CD4-positive, alpha-beta T cell (primary cell): ENCODE measurements at regions not wholly inside any gene's neighbourhood (a gene's known extent, or its start where the extent isn't known, plus 50 kb on each side); places are given as distances from the start of the nearest gene placed in this dataset.

ENCODE experiments used
- ATAC-seq: fragments of 200-7000 bp; cut with Tn5 transposase; one replicate; pipeline ENCODE4 v1.10.0; 2022; ENCODE audit warnings: mild to moderate bottlenecking; ENCODE audit not compliant: poor library complexity
- CTCF ChIA-PET: fragments of 350-600 bp; sonication (Branson Sonifier 250); formaldehyde crosslinking; loops from one replicate; lab custom pipeline; 2021; ENCODE audit warnings: antibody characterized with exemption, inconsistent platforms; lab: Charles Lee
- POLR2A ChIA-PET: fragments of 350-600 bp; sonication (Branson Sonifier 250); formaldehyde crosslinking; loops from one replicate; lab custom pipeline; 2021; ENCODE audit warnings: antibody characterized with exemption, inconsistent platforms; lab: Charles Lee
- DNase-seq, 14 experiments: peaks; one replicate each; pipeline ENCODE4 v3.0.0-alpha.2; 2013 to 2020; ENCODE audit warnings: mixed read lengths in 2 of 14
- H3K27ac ChIP-seq, 2 donors: one replicate each; pipeline versions ENCODE4 v1.5.1 to v1.7.0; 2013; ENCODE audit warnings: low read length in 2 of 2, low read depth in 1 of 2, mild to moderate bottlenecking in 1 of 2
- H3K27me3 ChIP-seq, 2 experiments: 1 replicate in 1 of 2; 2 replicates in 1 of 2; pipeline versions ENCODE4 v1.6.1 to v1.7.0; 2013; ENCODE audit warnings: low read length in 2 of 2, control low read depth in 1 of 2, mild to moderate bottlenecking in 1 of 2, moderate library complexity in 1 of 2; ENCODE audit not compliant: insufficient read depth in 2 of 2, control insufficient read depth in 1 of 2
- H3K36me3 ChIP-seq: one replicate; pipeline ENCODE4 v1.6.1; 2013; ENCODE audit warnings: low read length, control low read depth; ENCODE audit not compliant: insufficient read depth
- H3K4me1 ChIP-seq: one replicate; pipeline ENCODE4 v1.6.1; 2013; ENCODE audit warnings: low read length, control low read depth; ENCODE audit not compliant: insufficient read depth
- H3K4me3 ChIP-seq: one replicate; pipeline ENCODE4 v1.5.1; 2013; ENCODE audit warnings: mild to moderate bottlenecking, low read length, moderate library complexity
- H3K9me3 ChIP-seq, 2 experiments: 1 replicate in 1 of 2; 2 replicates in 1 of 2; pipeline versions ENCODE4 v1.6.1 to v1.7.0; 2013; ENCODE audit warnings: low read length in 2 of 2, mild to moderate bottlenecking in 2 of 2, control low read depth in 1 of 2, moderate library complexity in 1 of 2; ENCODE audit not compliant: control insufficient read depth in 1 of 2, insufficient read depth in 1 of 2
- H3K27ac Mint-ChIP-seq: one replicate; pipeline ENCODE4 v1.8.0; 2020; ENCODE audit warnings: mixed read lengths
- H3K27me3 Mint-ChIP-seq: one replicate; pipeline ENCODE4 v1.8.0; 2021; ENCODE audit warnings: mixed read lengths
- H3K36me3 Mint-ChIP-seq: one replicate; pipeline ENCODE4 v1.8.0; 2021; ENCODE audit warnings: low read depth, mixed read lengths
- H3K4me1 Mint-ChIP-seq: one replicate; pipeline ENCODE4 v1.8.0; 2021; ENCODE audit warnings: low read depth, mixed read lengths
- H3K4me3 Mint-ChIP-seq: one replicate; pipeline ENCODE4 v1.8.0; 2020; ENCODE audit warnings: mild to moderate bottlenecking, mixed read lengths
- H3K9me3 Mint-ChIP-seq: one replicate; pipeline ENCODE4 v1.8.0; 2020; ENCODE audit warnings: mixed read lengths
- CTCF ChIP-seq: fragments of 200-600 bp; IDR thresholded peaks from one replicate; pipeline ENCODE4 v1.8.0; 2022; ENCODE audit warnings: antibody characterized with exemption, mild to moderate bottlenecking
- intact Hi-C, 2 experiments: fragments of 100-400 bp; cut with DNase I in 1 of 2; cut with micrococcal nuclease in 1 of 2; formaldehyde crosslinking; loops; one replicate each; pipeline versions ENCODE4 v1.15.1 to v1.9.0; 2023 to 2025; cut with DNase I, micrococcal nuclease

- no peak overlapping the region for H3K4me3 ChIP-seq
- no peak overlapping the region for H3K4me3 Mint-ChIP-seq
- ChIA-PET POLR2A (no interaction called here), CTCF (no interaction called here)
- H3K9me3 ChIP-seq: no peaks in the 10 kb centered on the region
- H3K4me1 Mint-ChIP-seq: no peaks in the 10 kb centered on the region
- H3K27me3 Mint-ChIP-seq: no peaks in the 10 kb centered on the region
- TF ChIP-seq CTCF: no peak
- H3K36me3 Mint-ChIP-seq: no peaks in the 10 kb centered on the region
- intact Hi-C loops: no loop called here
- no peaks in the 10 kb centered on the region for H3K4me1 ChIP-seq
- peaks cover 0 to 7% of the 10 kb centered on the region in 2 experiments for H3K27me3 ChIP-seq
- ATAC-seq (no peak), DNase-seq (no peak)
- H3K27ac Mint-ChIP-seq: no peak overlapping the region
- H3K36me3 ChIP-seq: no peaks in the 10 kb centered on the region
- H3K9me3 Mint-ChIP-seq: no peaks in the 10 kb centered on the region
- no peak overlapping the region for H3K27ac ChIP-seq
Measured at GRCh38 chr5:135103575-135103853, 69.5 kb upstream of the PITX1 start.

DNA sequence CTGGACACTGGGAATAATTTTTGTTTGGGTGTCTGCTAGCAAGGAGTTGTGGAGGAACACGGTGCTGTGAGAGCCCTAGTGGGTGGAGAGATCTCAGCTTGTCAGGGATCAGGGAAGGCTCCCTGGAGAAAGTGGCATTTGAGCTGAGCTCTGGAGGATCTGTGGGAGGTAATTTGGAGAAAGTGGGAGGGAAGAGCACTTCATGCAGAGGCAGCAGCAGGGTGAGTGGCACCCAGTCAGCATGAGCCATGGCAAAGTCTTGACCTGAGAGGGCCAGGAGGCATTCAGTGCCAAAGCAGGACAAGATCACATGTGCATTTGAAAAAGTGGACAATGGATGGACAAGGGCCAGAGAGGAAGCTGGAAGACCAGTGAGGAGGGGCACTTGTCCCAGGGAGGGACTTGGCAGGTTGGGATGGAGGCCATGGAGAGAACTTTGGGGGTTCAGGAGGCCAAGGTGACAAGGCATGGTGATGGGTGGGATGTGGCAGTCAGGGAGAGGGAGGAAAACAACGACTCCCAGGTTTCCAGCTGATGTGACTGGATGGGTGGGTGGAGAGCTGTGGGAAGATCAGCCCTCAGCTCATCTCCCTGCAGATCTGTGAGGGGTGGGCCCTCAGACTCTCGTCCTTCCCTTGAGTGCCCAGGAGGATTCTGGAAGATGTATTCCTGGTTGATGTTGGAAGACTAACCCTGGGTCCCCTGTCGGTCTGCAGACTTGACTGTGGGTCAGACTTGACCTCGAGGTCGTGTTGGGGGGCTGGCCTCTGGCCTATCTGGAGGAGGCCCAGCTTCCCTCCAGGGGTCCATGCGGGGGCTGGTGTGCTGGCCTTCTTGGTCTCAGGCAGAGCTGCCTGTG is 68.9 kb upstream of the PITX1 start:
- Histone ChIP-seq H3K36me3 (no peaks in the 10 kb centered on the region), H3K27me3 (peaks cover 0 to 4% of the 10 kb centered on the region in 2 experiments), H3K27ac (no peak overlapping the region), H3K9me3 (no peaks in the 10 kb centered on the region), H3K4me3 (no peak overlapping the region), H3K4me1 (no peaks in the 10 kb centered on the region)
- Mint-ChIP-seq H3K27ac (no peak overlapping the region), H3K4me1 (no peaks in the 10 kb centered on the region), H3K9me3 (no peaks in the 10 kb centered on the region), H3K27me3 (no peaks in the 10 kb centered on the region), H3K4me3 (no peak overlapping the region), H3K36me3 (no peaks in the 10 kb centered on the region)
- ChIA-PET CTCF (no interaction called here), POLR2A (no interaction called here)
- ATAC-seq: no peak
- no peak for TF ChIP-seq CTCF
- peak in 1 of 14 experiments; percentile 8 for DNase-seq
- intact Hi-C loops: no loop called here

DNA sequence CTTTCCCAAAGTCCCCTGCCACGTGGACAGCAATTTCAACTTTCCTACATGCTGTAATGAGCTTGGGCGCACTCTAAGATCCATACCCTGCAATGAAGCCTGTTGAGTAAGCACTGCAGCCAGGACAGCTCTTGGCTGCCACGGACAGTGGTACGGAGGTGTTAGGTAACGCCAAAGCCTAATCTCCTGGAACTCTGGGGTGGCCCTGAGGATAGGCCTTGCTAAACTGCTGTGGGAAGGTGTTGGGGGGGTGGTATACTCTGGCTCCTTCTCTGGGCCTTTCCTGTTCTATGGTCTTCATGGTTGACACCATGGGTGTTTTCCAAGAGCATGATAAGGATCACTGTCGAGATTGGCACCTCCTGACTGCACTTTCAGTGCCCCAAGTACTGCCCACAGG is 66.4 kb upstream of the PITX1 start:
- Mint-ChIP-seq H3K9me3 (no peaks in the 10 kb centered on the region), H3K27ac (no peak overlapping the region), H3K27me3 (peaks cover 14% of the 10 kb centered on the region), H3K4me1 (no peaks in the 10 kb centered on the region), H3K4me3 (no peak overlapping the region), H3K36me3 (no peaks in the 10 kb centered on the region)
- Histone ChIP-seq H3K36me3 (no peaks in the 10 kb centered on the region), H3K27me3 (peaks cover 0 to 14% of the 10 kb centered on the region in 2 experiments), H3K4me1 (no peaks in the 10 kb centered on the region), H3K9me3 (no peaks in the 10 kb centered on the region), H3K27ac (no peak overlapping the region), H3K4me3 (no peak overlapping the region)
- POLR2A ChIA-PET: interaction anchor here (0.6 kb wide), 1 partner anchor 168 kb away, joined by 3 read pairs; no protein-coding TSS in a partner anchor
- TF ChIP-seq CTCF: no peak
- intact Hi-C loops: no loop called here
- DNase-seq (no peak), ATAC-seq (no peak)
- CTCF ChIA-PET: no interaction called here
